ENCODE measurements at regions not wholly inside any gene's neighbourhood (a gene's known extent, or its start where the extent isn't known, plus 50 kb on each side); places are given as distances from the start of the nearest gene placed in this dataset.
A peak's percentile ranks its signal among the peaks of the same experiment; 100 is the strongest.
"Not testable (repeated sequence)": the region's sequence is repeated elsewhere in the genome, so short reads cannot be mapped to it uniquely, and the experiment has no call there.

DNA sequence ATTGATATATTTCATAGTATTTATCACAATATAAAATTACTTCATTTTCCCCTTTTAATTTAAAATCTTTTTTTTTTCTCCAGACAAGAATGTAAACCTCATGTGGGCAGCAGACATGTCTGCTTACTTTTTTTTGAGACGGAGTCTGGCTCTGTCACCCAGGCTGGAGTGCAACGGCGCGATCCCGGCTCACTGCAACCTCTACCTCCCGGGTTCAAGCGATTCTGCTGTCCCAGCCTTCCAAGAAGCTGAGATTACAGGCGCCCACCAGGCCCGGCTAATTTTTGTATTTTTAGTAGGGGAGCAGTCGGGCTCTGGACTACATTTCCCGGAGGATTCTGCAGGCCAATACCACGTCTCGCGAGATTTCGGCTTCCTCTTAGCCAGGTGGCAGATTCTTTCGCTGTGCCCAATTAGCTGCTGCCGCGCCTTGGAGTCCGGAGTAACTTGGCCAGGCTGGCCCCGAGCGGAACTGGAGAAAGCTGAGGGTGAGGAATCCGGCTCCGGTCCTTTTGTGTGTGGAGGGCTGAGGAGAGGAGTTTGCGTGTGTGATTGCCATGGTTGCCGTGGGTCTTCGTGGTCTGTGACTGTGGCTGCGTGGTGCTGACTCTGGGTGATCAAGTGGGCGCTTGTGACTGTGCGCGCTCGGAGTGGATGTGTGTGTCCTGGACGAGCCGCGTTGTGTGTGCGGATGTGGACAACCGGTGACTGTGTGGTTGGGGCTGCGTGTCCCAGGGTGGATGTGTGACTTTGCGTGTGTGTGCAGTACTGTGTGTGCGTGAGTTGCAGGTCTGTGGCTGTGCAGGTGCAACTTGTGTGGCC lies 313.0 kb upstream of the ZNF337 start:
- ATAC-seq; intact Hi-C loops (cut with DNase I): not testable (repeated sequence)

DNA sequence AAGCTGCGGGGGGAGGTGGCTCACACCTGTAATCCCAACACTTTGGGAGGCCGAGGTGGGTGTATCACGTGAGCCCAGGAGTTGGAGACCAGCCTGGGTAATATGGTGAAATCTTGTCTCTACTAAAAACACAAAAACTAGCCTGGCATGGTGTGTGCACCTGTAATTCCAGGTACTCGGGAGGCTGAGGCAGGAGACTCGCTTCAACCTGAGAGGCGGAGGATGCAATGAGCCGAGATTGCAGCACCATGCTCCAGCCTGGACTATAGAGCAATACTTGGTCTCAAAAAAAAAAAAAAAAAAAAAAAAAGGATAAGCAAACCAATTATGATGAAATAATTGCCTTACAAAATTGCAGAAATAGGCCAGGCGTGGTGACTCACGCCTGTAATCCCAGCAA lies 311.4 kb upstream of the ZNF337 start:
- intact Hi-C loops (cut with DNase I); ATAC-seq; DNase-seq (ENCODE audit: missing footprints): not testable (repeated sequence)

More for the DNA sequence above, 313.0 kb upstream of the ZNF337 start:
- DNase-seq (ENCODE audit: missing footprints): peak; percentile 95

DNA sequence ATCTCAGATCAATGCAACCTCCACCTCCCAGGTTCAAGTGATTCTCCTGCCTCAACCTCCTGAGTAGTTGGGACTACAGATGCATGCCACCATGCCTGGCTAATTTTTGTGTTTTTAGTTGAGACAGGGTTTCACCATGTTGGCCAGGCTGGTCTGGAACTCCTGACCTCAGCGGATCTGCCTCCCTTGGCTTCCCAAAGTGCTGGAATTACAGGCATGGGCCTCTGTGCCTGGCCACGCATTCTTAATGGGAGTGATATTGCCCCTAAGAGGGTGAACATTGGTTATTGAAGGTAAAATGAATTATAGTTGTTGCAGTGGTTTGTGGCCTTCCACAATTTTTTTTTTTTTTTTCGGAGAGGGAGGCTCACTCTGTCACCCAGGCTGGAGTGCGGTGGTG lies 309.5 kb upstream of the ZNF337 start:
- intact Hi-C loops (cut with DNase I); ATAC-seq; DNase-seq (ENCODE audit: missing footprints): not testable (repeated sequence)

DNA sequence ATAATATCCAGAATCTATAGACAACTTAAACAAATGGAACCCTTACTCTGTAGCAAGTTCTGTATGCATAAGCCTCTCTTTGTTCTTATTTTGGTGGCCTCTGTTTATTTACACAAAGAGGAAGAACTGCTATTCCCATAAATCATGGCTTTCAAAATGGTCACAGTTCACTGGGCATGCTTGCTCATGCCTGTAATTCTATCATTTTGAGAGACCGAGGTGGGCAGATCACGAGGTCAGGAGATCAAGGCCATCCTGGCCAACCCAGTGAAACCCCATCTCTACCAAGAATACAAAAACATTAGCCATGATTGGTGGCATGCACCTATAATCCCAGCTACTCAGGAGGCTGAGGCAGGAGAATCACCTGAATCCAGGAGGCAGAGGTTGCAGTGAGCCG lies 307.3 kb upstream of the ZNF337 start:
- DNase-seq (ENCODE audit: missing footprints); intact Hi-C loops (cut with DNase I); ATAC-seq: not testable (repeated sequence)

DNA sequence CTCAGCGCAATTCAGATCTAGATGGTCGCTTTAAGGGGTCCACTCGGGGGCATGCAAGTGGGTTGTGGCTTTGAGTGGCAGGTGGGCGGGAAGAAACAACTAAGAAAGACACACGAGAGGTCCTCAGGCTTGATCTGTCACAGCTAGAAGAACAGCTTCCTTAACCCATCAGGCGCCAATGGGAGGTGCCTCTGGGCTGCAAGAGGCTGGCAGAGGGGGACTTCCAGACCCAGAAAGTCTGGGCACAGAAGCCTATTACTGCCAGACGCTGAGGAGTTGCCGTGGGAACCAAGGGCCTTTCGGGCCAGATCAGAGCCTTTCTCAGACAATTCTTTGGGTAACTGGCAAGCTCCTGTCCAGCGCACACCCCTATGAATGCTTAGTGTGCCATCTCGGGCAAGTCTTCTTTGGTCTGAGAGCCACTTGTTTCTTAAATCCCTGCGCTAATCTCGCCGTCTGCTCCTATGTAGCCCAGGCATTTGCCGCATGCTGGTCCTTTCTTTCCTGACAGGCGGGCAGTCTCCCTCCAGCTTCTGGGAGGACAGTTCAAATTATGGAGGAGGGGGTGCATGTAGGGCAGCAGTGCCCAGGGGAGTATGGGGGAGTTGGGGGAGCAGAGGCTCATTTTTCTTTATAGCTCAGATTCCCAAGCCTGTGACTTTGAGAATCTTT lies 300.9 kb upstream of the ZNF337 start:
- intact Hi-C loops (cut with DNase I); DNase-seq (ENCODE audit: missing footprints); ATAC-seq: not testable (repeated sequence)

DNA sequence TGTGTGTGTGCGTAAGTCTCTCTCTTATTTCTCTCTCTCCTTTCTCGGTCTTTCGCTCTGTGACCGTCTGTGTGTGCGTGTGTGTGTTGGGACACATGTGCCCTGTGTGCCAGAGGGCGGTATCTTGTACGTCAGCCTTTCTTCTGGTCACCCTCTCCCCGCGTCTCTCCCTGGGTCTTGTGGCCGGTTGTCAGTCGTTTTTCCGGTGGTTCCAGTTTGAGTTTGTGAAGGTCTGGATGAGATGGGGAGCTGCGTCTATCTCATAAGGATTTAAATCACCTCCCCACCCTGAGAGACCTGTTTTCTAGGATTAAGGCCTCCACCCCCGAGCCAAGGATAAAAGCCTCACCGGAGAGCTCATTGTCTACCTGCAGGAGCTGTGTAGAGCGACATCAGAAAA lies 295.5 kb upstream of the ZNF337 start:
- intact Hi-C loops (cut with DNase I): no loop called here
- ATAC-seq: no peak
- DNase-seq (ENCODE audit: missing footprints): no peak

DNA sequence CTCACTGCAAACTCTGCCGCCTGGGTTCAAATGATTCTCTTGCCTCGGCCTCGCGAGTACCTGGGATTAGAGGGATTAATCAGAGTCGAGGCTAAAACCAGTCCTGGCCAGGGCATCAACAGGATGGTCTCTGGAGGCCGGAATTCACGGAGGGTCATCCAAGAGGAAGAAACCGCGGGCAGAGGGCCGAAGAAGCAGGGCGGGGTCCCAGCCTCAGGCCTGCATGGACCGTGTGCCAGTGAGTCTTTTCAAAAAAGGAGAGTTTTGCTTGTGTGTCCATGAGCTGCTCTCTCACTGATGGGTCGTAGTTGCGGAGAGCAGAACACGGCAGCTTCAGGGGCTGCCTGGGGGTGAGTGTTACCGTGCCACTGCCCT lies 295.1 kb upstream of the ZNF337 start:
- DNase-seq (ENCODE audit: missing footprints): no peak
- ATAC-seq: no peak

DNA sequence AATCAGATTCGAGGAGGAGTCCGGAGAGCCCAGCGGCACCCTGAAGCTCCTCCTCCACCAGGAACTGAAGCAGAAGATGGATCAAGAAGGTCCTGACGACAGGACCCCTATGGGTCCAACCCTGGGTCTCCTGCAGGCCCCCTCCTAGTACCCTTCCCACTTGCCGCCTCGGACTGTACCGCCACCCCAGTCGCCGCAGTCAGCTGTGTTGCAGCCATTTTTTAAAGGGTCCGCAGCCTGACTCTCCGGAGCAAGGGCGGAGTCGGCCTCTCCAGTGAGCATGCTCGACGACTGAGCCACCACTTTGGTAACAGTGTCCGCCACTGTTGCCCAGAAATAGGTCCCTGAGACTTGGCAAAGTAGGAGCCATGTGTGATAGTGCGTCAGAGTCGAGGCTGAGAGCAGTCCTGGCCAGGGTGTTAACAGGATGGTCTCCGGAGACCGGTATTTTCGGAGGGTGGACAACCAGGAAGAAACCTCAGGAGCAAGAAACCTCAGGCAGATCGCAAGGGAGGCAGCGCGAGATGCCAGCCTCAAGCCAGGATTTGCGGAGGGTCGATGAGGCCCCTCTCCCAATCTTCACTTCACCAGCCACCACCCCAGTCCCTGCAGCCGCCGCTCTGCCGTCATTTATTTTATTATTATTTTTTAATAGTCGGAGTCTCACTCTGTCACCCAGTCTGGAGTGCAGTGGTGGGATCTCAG lies 294.6 kb upstream of the ZNF337 start:
- intact Hi-C loops (cut with DNase I): no loop called here
- no peak for DNase-seq (ENCODE audit: missing footprints)
- ATAC-seq: no peak

More for the DNA sequence above, 295.1 kb upstream of the ZNF337 start:
- intact Hi-C loops (cut with DNase I): no loop called here

DNA sequence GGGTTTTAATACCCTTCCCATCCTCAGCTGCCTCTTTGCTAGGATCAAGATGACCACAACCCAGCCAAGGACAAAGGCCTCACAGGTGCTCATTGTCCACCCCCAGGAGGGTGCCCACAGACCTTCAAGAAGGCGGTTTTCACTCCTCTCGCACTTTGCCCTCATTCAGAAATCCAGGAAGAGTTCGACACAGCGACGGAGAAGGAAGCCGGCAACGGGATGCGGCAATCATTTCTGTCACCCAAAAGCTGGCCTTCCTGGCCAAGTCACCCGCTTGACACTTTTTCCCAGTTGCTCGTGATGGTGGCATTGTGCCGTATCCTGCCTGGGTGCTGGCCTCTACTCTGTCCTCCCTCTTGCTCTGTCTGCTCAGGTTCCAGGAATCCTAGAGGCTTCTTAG lies 293.0 kb upstream of the ZNF337 start:
- not testable (repeated sequence) for DNase-seq (ENCODE audit: missing footprints); ATAC-seq
- intact Hi-C loops (cut with DNase I): loop anchor here (5.0 kb wide), 1 partner anchor 292 kb away; the partner anchor contains the start of gene ZNF337

DNA sequence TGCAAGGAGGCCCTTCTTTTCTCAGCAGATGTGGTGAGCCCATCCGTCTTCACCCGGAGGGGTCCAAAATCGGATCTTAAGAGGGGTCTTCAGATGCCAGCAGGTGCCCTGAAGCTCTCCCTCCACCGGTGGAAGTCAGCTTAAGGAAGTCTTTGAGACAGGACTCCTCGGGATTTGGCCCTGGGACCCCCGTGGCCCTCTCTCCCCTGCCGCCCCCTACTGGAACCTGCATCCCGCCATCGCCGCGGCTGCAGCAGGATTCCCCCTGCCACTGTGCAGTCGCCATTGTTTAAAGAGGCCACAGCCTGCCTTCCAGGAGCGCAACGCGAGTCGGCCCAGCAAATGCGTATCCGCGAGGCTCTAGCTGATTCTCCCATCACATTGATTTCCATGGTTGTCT lies 292.5 kb upstream of the ZNF337 start:
- intact Hi-C loops (cut with DNase I): loop anchor here (5.0 kb wide), 1 partner anchor 292 kb away; the partner anchor contains the start of gene ZNF337
- ATAC-seq (no peak), DNase-seq (ENCODE audit: missing footprints) (no peak)

DNA sequence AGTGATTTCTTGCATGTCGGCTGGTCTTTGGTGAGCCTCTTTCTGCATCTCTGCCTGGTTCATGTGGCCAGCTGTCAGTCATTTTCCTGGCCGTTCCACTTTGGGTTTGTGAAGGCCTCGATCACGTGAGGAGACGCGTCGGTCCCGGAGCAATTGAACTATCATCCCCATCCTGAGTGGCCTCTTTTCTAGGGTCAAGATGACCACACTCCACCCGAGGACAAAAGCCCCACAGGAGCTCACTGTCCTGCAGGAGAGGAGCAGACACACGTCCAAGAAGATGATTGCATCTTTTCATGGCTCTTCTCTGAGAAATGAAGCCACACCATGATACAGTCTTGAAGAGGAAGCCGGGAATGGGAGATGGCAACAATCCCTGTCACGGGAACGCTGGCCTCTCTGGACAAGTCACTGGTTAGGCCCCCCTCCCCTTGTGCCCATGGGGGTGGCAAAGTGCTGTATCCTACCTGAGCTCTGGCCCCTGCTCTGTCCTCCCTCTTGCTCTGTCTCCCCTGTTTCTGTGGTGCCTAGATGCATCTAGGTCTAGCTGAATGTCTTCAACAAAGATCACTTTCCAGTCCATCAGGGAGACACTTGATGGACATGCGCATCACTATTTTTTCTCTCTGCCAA lies 291.4 kb upstream of the ZNF337 start:
- DNase-seq (ENCODE audit: missing footprints); ATAC-seq: not testable (repeated sequence)
- intact Hi-C loops (cut with DNase I): loop anchor here (5.0 kb wide), 1 partner anchor 291 kb away; the partner anchor contains the start of gene ZNF337

DNA sequence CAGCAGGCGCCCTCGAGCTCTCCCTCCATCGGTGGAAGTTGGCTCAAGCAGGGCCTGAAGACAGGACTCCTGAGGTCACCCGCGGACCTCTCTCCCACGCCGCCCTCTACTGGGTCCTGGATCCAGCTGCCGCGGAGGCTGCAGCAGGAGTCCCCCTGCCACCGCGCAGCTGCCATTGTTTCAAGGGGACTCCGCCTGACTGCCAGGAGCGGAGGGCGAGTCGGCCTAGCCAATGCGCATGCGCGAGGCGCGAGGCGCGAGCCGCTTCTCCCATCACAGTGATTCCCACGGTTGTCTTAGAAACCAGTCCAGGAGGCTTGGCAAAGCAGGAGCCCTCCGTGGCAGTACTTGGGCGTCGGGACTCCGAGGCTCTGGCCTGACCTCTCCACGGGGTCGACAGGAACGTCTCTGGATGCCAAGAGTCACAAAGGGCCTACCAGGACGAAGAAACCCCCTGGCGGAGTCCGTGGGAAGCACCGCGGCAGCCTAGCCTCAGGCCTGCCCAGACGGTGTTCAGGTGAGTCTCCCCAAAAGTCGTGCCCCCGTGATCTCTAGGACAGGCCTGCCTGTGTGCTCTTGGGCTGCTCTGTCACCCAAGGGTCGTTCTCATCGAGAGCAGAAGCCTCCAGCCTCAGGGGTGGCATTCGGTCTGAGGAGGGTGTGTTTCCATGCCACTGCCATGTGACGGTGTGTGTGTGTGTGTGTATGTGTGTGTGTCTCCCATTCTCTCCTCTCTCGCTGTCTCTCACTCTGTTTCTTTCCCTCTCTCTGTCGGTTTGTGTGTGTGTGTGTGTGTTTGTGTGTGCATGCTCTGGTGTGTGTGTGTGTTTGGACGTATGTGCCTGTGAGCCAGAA lies 290.6 kb upstream of the ZNF337 start:
- peak; percentile 77 for DNase-seq (ENCODE audit: missing footprints)
- intact Hi-C loops (cut with DNase I): loop anchor here (5.0 kb wide), 1 partner anchor 290 kb away; the partner anchor contains the start of gene ZNF337
- ATAC-seq: peak; percentile 52

DNA sequence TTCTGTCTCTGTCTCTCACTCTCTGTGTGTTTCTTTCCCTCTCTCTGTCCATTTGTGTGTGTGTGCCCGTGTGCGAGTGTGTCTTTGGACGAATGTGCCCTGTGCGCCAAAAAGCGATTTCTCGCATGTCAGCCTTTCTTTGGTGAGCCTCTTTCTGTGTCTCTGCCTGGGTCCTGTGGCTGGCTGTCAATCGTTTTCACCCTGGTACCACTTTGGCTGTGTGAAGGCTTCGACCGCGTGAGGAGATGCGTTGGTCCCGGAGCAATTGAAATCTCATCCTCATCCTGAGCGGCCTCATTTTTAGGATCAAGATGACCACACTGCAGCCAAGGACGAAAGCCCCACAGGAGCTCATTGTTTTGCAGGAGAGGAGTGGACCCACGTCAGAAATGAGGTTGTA lies 288.9 kb upstream of the ZNF337 start:
- ATAC-seq (no peak), DNase-seq (ENCODE audit: missing footprints) (no peak)
- intact Hi-C loops (cut with DNase I): loop anchor here (5.0 kb wide), 1 partner anchor 288 kb away; the partner anchor contains the start of gene ZNF337

DNA sequence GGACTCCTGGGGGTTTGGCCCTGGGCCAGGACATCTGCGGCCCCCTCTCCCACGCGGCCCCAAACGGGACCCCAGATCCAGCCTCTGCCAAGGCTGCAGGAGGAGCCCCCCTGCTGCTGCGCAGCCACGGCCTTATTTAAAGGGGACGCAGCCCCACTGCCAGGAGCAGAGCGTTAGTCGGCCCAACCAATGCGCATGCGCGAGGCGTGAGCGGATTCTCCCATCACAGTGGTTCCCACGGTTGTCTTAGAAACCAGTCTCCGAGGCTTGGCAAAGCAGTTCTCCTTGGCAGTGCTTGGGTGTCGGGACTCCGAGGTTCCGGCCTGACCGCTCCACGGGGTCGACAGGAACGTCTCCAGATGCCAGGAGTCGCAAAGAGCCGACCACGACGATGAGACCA lies 288.3 kb upstream of the ZNF337 start:
- intact Hi-C loops (cut with DNase I): loop anchor here (5.0 kb wide), 1 partner anchor 288 kb away; the partner anchor contains the start of gene ZNF337
- ATAC-seq: peak; percentile 57
- DNase-seq (ENCODE audit: missing footprints): peak; percentile 86

DNA sequence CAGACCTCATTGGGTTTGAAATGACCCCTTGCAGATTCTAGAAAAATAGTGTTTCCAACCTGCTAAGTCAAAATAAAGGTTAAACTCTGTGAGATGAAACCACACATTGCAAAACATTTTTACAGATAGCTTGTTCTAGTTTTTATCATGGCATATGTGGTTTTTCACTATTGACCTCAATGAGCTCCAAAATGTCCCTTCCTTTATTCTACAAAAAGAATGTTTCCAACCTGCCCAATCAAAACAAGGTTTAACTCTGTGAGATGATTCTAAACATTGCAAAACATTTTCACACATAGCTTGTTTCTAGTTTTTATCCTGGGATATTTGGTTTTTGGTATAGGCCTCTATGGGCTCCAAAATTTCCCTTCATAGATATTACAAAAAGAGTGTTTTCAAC lies 286.0 kb upstream of the ZNF337 start:
- DNase-seq (ENCODE audit: missing footprints); ATAC-seq; intact Hi-C loops (cut with DNase I): not testable (repeated sequence)

DNA sequence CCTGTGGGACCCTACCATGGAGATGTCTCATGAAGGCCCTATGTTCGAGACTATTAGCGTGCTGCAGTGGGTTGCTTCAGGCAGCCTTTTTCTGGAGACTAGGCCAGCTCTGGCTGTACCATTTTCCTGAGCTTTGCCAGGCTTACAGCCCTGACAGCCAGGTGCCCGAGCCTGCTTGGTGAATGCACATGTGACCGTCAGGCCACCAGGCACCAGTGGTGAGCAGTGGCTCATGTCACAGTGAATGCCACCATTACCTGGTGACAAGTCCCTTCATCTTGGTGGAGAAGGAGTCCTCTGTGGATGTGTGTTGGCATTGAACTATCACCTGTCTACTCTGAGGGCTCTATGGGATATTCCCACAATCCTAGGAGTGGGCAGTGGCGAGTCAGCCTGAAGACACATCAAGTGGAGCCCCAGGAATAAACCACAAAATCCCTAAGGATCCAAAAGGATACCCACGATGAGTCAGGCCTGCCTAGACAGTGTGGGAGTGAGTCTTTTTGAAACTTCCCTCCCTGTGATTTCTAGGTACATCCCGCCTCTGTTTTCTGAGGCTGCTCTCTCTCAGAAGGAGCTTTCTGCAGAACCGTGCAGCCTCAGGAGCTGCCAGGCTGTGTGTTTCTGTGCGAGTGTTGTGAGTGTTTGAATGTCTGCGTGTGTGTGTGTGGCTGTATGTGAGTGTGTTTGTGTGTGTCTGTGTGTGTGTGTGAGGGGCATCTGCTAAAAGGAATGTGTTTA lies 282.0 kb upstream of the ZNF337 start:
- intact Hi-C loops (cut with DNase I); DNase-seq (ENCODE audit: missing footprints); ATAC-seq: not testable (repeated sequence)

DNA sequence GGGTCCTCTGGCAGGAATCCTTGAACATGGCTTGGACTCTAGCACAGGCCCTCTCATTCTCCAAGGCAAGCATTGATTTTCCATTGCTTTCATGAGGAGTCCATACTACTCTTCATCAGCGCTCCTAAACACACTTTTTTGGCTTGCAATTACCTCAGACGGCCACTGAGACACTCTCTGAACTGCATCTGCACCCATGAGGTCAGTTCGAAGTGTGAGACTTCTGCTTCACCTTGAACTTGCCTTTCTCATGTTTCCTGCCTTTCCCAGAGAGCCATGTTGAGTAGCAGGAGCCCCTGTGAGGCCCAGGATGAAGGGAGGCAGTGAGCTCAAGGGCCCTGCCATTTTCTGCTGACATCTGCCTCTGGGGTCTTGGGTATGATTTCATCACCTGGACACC lies 279.2 kb upstream of the ZNF337 start:
- DNase-seq (ENCODE audit: missing footprints); ATAC-seq; intact Hi-C loops (cut with DNase I): not testable (repeated sequence)

Data from Right ventricle myocardium inferior (tissue), 1 donor.